ENCODE measurements at regions not wholly inside any gene's neighbourhood (a gene's known extent, or its start where the extent isn't known, plus 50 kb on each side); places are given as distances from the start of the nearest gene placed in this dataset.

DNA sequence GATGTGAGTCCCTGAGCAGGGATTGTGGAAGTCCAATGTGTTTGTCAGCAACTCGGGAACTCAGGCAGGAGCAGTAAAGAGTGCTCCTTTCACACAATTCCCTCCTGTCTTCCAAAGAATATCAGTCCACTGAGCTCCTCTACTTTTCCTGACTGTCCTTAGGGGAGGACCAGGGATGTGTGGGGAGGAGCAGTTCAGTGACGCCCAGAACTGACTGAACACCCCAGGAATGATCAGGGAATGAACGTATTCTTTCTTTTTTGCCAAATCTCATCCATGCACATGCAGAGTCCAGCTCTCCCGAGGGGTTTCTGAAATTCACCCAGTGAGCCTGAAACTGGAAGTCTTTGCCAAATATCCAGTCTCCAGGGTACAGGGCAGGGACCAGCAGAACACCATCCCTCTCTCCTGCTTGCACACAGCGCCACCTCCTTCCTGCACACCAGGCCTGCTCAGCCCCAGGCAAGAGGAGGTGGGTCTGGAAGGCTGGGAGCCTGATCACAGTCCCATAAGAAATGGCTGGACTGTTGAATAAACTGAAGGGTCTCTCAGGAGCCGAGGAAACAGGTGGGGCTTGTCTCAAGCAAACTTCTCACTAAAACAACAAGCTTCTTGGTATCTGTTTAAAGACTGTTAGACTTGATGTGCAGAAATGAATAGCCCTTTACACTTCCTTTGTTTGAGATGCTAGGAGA is 294.7 kb downstream of the C7orf25 start:
- no peak for DNase-seq

DNA sequence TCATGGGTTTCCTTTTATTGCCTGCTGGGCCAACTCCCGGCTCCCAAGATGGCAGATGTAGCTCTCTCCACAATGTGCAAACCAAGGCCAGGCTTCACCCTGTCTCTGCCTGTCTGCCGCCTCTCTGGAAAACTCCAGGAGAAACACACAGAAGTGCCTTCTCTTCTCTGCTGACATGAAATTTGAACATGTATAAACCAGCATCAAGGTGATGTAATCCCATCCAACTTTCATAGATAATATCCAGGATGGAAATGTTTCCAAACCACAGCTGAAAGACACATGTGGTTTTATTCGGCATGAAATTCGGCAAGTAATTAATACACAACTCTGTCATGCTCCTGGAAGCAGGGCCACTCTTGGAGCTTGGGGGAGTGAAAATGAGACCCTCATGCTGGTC is 297.2 kb downstream of the C7orf25 start:
- DNase-seq: no peak

DNA sequence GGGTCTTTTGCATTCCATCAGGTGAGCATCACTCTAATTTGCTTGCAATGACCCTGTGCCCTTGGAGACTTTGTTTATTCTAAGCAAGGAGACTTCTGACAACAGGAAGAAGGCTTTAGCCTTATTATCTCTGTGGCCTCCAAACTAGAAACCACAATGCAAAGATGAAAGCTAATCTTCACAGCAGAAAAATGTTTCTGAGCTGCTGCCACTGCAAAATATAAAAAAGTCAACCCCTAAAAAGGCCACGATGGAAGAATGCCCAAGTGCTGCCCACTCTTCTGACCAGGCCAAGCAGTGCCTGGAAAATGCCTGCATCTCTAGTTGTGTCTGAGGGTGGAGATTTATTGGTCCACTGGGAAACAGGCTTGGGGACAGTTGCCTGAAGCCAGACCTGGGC is 299.9 kb downstream of the C7orf25 start:
- no peak for DNase-seq

DNA sequence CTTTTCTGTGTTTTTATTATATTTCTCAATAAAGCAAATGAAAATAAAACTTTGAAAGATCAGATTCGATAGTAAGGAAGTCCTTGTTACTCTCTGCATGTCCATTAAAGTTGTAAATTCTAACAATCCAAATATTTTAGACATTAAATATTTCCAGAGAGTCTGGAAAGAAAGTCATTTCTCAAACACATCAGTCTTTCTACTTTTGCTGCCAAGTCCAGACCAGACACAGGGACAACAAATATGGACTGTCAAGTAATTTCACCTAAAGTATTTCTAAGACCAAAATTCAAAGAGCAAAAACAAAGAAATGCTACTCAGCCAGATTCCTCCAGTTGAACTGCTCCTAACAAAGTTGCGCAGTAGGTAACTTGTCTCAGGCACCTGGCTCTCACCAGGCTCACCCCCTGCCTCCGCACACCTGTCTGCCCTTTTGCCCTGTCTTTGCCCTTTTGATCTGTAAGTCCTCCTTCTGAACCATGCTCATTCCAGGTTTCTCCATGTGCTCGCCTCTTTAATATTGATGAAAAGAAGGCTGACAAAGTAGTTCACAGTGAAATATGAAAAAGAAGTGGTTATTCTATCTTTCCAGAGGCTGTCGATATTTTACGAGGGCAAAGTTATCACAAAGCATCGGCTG is 300.5 kb downstream of the C7orf25 start:
- DNase-seq: no peak

DNA sequence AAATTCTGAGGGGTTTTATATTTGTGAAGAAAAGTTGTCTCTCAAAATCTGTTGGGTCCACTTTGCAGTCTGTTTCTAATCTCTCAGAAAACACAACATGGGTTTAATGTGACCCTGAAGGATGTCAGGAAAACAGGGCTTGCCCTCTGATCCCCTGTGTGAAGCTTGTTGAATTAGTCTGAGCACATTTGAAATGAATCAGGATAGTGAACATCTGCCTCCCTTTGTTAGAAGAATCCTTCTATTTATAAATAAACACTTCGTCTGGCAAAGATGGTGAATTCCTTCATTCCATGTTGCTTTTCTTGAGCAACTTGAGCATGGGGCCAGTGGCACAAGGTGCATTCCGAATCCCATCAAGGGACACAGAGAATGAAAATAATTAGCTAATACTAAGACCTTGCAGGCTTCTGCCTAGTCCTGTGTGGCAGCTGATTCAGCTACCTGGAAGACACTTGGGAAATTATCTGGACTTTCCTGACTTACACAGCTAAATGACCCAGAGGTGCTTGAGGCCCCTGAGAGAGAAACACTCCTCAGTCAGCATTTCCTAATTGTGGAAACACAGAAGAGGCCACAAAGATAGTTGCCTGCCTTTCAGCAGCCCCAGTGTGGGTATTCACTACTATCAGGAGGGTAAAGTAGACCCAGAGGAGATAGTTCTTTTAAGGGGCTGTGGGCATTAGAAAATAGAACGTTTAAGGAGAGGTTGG is 305.5 kb downstream of the C7orf25 start:
- DNase-seq: no peak

DNA sequence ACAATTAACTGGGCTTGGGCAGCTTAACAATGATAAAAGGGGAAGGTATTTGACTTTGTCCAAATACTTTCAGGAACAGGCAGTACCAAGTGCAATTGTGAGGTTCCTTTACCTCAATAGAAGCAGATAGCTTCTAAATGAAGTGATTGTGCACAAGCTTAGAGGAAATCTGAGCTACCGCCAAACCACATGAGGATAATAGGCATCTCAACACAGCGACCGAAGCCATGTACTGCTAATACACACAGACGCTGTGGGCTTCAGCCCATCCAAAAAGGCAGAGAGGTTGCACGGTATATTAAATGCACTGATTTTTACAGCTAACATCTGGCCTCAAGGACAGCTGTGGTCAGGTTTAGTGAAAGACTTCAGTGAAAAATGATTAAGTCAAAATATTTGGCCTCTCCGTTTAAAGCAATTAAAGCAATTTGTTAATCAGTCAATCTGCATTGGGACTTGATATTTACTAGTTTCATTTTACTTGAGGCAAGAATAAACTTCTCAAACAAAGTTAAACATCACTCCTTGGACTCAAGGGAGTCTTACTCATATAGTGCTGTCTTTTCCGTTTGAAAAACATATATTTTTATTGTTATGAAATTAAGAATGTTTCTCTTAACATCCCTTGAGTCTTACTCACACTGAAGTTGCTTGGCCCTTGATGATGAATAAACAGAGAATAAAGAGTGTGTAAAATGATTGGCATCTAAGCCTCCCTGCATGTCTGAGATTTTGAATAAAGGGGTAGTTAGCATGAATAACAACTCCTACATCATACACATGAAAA is 306.3 kb downstream of the C7orf25 start:
- no peak for DNase-seq

DNA sequence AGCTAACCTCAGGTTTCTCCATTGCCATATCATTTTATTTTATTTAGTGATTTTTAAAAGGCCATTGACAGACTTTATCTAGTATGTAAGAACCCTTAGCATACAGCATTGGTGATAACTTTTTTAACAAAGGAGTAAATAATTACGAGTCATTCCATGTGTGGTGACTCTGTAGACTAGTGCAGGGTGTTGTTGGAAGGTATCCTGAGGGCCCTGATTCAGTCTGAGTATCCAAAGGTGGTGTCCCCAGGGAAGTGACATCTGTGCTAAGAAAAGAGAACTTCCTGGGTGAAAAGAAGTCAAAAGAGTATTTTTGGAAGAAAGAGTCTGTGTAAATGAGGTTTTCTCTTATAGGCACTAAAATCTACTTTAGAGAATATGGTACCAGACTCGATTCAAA is 308.4 kb downstream of the C7orf25 start:
- DNase-seq: no peak

DNA sequence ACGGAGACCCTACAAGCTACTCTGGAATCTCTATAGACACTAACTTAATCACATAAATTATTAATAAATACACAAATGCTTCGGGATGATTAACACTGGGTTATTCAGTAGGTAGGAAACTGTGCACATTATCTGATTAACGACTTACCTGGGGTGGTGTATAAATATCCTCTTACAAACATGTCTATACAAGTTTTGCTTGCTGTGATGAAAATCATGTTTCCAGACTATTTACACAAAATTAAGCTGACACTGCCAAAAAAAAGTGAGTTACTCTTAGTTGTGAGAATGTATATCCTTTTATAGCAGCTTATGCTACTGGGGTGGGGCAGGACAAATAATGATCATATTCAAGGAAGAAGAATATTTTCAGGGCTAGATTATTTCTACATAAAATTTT is 314.6 kb downstream of the C7orf25 start:
- no peak for DNase-seq

DNA sequence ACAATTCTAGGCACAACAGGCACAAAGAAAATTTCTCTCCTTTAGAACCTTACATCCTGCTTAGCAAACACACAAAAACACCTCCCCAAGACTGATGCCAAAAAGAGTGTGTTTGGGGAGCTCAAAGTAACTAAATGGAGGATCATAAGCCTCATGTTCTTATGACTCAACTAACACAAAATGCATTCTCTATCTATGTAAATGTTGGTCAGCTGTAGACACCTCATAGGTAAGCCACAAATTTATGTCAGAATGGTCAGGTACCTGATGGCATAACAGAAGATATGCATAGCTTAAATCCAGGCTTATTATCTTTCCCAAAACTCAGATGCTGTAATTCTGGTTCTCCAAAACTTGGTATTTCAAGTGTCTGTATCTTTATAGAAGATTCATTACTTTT is 315.1 kb downstream of the C7orf25 start:
- DNase-seq: no peak

DNA sequence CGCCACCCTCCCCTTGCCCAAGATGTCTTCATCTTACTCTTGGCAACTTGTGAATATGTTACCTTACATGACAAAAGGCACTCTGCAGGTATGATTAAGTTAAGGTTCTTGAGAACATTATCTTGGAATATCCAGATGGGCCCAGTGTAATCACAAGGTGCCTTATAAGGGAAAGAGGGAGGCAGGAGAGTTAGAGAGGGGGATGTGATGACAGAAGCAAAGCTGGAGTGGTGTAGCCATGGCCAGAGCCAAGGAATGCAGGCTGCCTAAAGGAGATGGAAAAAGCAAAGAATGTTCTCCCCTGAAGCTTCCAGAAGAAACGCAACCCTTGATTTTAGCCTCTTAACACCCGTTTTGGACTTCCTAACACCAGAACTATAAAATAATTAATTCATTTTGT is 318.0 kb downstream of the C7orf25 start:
- DNase-seq: no peak

DNA sequence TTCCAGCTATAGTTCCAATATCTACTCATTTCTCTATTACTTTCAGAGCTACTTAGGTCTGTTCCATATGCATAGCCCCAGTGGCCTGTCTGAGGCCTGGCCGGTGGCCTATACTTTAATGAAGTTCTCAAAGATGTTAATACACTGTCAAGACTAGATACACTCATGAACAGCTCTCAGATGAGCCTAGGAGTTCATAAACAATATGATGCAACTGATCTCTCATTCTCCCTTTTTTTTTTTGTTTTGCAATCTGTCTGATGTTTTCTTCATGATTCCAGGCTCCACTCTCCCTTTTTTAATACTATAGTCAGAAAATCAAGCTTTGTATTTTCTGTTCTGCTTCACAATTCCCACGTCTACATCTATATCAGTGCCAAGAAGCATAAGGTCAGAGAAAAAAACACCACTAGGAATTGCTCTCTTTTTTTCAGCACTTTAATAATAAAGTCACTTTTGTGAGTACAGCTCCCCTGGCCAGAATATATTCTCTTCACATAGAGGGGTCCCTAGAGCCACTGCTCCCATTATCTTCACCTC is 321.0 kb downstream of the C7orf25 start:
- no peak for DNase-seq

DNA sequence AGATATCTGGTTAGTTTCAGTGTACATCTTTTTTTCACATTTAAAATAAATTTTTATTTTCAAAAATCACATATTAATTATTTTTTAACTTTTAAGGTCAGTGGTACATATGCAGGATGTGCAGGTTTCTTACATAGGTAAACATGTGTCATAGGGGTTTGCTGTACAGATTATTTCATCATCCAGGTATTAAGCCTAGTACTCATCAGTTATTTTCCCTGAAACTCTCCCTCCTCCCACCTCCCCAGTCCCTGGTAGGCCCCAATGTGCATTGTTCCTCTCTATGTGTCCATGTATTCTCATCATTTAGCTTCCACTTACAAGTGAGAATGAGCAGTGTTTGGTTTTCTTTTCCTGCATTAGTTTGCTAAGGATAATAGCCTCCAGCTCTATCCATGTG is 323.0 kb downstream of the C7orf25 start:
- no peak for DNase-seq

DNA sequence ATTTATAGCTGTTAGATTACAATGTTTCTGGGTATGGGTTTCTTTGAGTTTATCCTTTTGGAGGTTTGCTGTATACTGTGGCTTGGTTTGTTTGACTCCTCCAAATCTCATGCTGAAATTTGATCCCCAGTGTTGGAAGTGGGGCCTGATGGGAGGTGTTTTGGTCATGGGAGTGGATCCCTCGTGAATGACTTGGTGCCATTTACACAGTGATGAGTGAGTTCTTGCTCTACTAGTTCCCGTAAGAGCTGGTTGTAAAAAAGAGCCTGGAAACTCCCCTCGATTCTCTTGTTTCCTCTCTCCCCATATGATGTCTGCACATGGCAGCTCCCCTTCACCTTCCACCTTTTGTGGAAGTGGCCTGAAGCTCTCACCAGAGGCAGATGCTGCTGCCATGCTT is 324.1 kb downstream of the C7orf25 start:
- DNase-seq: no peak

DNA sequence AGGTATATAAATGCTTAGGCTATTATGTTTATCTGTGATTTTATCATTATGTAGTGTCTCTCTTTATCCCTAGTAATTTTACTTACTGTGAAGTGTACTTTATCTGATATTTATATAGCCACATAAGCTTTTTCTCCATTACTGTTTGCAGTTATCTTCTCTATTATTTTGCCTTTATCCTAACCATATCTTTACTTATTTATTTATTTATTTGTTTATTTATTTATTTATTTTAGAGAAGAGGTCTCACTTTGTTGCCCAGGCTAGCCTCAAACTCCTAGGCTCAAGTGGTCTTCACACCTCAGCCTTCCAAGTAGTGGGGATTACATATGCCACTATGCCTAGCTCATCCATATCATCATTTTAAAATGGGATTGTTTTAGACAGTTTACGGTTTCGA is 331.8 kb downstream of the C7orf25 start:
- no peak for DNase-seq

DNA sequence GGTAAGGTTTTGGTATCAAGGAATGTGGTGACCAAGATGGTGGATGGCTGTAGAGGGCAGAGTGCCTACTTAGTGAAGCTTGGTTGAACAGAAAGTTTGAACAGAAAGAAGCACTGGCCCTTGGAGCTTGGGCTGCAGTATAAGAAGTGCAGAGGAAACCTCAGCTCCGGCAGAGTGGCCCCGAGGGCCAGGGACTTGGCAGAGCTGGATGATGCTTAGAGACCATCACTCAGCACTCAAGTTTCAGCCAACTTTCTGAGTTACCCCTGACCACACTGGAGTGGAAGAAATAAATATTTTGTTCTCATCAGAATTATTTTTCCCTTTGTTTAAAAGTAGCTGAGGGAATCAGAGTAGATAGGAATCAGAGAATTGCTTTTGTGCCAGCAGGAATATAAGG is 336.7 kb downstream of the C7orf25 start:
- DNase-seq: no peak

DNA sequence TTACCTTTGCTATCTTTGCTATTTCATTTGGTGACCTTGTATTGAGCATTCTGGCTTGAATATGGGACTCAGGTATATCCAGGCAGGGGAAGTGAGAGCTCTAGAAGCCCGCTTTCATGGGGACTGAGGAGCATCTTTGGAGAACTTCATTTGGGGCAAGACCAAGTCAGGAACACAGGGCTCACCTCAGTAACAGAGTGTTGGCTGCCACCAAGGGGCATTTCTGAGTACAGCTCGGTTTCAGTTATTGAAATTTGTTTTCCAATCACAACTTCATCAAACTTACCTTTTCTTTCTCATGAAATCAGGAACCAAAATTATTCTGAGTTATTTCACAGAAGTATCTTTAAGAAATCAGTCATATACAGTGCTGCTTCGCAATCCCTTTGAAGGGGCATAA is 337.2 kb downstream of the C7orf25 start:
- DNase-seq: no peak

DNA sequence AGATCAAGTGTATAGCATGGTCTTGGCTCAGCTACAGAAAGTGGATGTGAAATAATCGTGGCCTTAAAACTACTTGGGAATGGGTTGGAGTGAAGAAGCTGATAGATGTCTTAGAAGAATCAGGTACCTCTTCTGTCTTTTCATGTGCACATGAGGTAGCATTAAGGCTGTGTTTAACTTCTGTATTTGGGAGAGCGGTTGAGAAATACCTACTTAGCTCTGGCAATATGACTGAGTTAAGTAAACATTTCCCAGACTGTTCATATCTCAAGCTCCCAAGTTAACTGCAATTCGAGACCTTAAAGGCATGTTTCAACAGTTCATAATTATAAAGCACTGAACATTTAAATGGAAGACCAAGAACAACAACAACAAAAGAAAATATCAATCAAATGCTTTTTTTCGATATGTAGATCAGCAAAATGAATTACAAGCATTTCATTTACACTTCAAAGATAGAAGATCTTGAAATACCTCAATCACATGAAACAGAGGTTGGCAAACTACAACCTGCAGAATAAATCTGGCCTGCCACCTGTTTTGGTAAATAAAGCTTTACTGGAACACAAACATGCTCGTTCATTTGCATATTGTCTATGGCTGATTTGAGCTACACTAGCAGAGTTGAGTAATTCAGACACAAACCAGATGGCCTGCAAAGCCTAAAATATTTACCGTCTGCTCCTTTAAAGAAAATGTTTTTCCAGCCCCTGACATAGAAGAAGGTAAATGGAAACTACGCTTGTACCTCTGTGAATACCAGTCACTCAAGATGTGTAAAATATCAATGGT is 337.1 kb upstream of the GLI3 start:
- DNase-seq: no peak

DNA sequence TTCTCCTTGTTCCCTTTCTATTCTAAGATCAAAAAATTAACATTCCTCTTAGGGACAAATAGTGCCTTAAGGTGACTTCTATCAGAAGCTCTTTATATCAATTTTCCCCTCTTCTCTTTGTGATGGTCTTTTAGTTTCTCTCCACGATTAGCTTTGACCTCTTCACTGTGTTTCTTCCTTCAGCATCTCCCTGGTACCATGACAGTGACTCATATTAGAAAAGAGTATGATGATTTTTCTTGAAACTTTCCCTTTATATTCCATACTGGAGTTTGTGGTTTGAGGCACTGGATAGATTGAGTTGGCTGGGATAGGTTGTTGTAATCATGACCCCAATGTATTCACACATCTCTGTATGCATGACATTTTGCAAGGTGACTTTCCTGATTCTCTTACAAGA is 335.6 kb upstream of the GLI3 start:
- no peak for DNase-seq

DNA sequence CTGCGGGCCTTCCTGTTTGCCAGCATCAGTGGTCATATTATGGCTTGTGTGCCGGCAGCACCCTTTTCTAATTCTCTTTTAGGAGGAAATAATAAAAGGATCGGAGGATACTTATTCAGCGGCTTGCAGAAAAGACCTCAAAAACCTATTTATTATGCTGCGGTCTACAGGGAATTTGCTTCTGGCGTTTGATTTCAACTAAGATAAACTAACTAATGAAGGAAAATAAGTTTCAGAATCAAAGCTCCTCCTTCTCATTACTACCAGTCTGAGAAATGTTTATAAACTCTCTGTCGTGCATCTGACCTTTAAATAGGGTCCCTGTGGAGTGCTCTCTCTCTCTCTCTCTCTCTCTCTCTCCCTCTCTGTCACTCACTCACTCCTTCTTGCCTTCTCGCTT is 335.0 kb upstream of the GLI3 start:
- no peak for DNase-seq

DNA sequence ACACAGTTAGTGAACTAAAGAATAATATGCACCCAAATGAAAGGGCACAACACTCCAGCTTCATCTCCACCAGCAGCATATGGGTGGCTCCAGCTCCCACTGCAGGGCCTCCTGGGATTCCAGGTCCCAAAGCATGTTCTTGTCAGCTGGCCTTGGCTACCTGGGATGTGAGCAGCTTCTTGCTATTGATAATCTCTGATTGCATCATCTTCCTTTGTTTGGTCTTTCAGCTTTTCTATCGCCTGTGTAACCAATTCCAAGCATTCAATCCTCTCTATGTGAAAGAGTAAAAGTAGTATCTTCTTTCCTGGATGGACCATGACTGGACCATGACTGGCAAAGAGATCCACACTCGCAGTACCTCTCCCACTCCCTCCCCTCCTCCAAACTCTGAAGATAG is 333.9 kb upstream of the GLI3 start:
- DNase-seq: no peak

DNA sequence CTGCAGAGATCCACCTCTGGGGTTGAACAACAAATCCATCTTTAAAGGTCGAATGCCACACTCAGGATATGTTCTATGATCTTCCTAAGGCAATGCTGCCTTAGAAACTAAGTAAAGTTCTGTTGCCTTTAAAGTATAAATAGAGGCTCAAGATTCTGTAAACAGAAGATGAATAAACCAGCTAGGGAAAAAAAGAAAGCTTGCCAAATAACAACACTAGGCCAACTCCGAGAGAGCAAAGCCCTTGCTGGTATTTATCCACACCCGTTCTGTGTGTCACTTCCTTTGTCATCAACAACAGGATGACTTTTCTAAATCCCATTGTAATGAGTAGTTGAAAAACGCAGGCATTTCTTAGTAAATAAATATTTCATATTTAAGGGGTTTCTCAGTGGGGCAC is 330.0 kb upstream of the GLI3 start:
- DNase-seq: no peak

DNA sequence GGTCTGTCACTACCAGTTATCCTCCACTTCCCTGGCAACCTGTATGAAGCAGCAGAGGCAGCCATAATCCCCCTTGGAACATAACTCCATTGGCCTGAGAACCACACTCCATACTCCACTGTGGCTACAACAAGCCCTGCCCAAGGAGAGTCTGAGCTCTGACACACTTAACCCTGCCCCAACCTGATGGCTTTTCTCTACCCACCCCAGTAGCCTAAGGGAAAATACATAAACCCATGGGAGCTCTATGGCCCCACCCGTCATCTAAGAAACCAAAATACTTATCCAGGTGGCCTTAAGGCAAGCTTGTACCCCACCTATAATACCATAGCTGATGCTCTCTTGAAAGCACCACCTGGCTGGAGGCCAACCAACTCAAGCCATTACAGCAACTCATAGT is 324.8 kb upstream of the GLI3 start:
- no peak for DNase-seq

DNA sequence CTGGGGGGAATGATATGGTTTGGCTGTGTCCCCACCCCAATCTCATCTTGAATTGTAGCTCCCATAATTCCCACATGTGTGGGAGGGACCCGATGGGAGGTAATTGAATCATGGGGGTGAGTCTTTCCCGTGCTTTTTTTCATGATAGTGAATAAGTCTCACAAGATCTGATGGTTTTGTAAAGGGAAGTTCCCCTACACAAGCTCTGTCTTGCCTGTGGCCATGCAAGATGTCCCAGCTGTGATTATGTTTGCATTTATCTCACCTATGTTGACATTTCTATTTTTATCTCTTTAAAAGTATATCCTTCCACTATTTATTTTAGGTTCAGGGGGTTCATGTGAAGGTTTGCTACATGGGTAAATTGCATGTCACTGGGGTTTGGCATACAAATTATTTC is 323.9 kb upstream of the GLI3 start:
- no peak for DNase-seq
